ENCODE measurements at regions not wholly inside any gene's neighbourhood (a gene's known extent, or its start where the extent isn't known, plus 50 kb on each side); places are given as distances from the start of the nearest gene placed in this dataset.

- peaks cover 42% of the 10 kb centered on the region for H3K9me3 Mint-ChIP-seq
- H3K4me1 Mint-ChIP-seq = peaks cover 12% of the 10 kb centered on the region
- peaks cover 11% of the 10 kb centered on the region; the same call in 1 of the 2 replicates for H3K9me2 ChIP-seq (ENCODE audit: insufficient read depth)
- ATAC-seq (no peak), DNase-seq (ENCODE audit: low spot score) (no peak)
- peaks cover 29% of the 10 kb centered on the region for H3K36me3 Mint-ChIP-seq (ENCODE audit: low read depth)
- H3K79me2 ChIP-seq (replicated peaks; ENCODE audit: insufficient read depth) = no peaks in the 10 kb centered on the region
- H3K27ac Mint-ChIP-seq = no peak overlapping the region
- no peaks in the 10 kb centered on the region for H4K20me1 ChIP-seq (replicated peaks; ENCODE audit: insufficient read depth)
- no peak overlapping the region for H2AFZ ChIP-seq
- peaks cover 19% of the 10 kb centered on the region for H3K4me1 ChIP-seq (ENCODE audit: insufficient read depth)
- no peaks in the 10 kb centered on the region for H3K27me3 ChIP-seq (ENCODE audit: insufficient read depth)
- H3F3A ChIP-seq (replicated peaks; ENCODE audit: low read depth) = no peaks in the 10 kb centered on the region
- no peak overlapping the region for H3K4me2 ChIP-seq
- H3K27ac ChIP-seq (ENCODE audit: low read depth) = no peak overlapping the region
- peaks cover 23% of the 10 kb centered on the region for H3K36me3 ChIP-seq (ENCODE audit: insufficient read depth)
- H3K4me3 ChIP-seq = no peak overlapping the region
- peaks cover 5% of the 10 kb centered on the region for H3K27me3 Mint-ChIP-seq (ENCODE audit: insufficient read depth, low read depth, poor library complexity)
- H3K4me3 Mint-ChIP-seq = no peak overlapping the region
- TF ChIP-seq CTCF (conservative IDR thresholded peaks at IDR 0.05; ENCODE audit: low read depth in 2 of 2) (no peak), ZNF462 (CRISPR knock-in tag; IDR thresholded peaks at IDR 0.05) (no peak), ETS1 (IDR thresholded peaks at IDR 0.05) (no peak), ZNF114 (CRISPR knock-in tag; IDR thresholded peaks at IDR 0.05) (no peak), EZH2phosphoT487 (IDR thresholded peaks at IDR 0.05; ENCODE audit: unreplicated experiment) (no peak), POLR2AphosphoS5 (IDR thresholded peaks at IDR 0.05; ENCODE audit: low read depth) (no peak), ZNF331 (CRISPR knock-in tag; IDR thresholded peaks at IDR 0.05; ENCODE audit: low read depth) (no peak), STAT1 (IDR thresholded peaks at IDR 0.05; ENCODE audit: unreplicated experiment) (no peak), NANOG (IDR thresholded peaks at IDR 0.05; ENCODE audit: borderline replicate concordance) (no peak), CREB1 (CRISPR knock-in tag; IDR thresholded peaks at IDR 0.05; ENCODE audit: low read depth) (no peak), REST (IDR thresholded peaks at IDR 0.05; ENCODE audit: unreplicated experiment) (no peak), EZH2 (IDR thresholded peaks at IDR 0.05; ENCODE audit: low read depth, unreplicated experiment) (no peak), JUNB (IDR thresholded peaks at IDR 0.05; ENCODE audit: unreplicated experiment) (no peak)
Measured at GRCh38 chr1:209458921-209459320, 124.6 kb upstream of the CAMK1G start.

Measured in GM23338 (cell line).